ENCODE measurements at regions not wholly inside any gene's neighbourhood (a gene's known extent, or its start where the extent isn't known, plus 50 kb on each side); places are given as distances from the start of the nearest gene placed in this dataset.
A peak's percentile ranks its signal among the peaks of the same experiment; 100 is the strongest.

DNA sequence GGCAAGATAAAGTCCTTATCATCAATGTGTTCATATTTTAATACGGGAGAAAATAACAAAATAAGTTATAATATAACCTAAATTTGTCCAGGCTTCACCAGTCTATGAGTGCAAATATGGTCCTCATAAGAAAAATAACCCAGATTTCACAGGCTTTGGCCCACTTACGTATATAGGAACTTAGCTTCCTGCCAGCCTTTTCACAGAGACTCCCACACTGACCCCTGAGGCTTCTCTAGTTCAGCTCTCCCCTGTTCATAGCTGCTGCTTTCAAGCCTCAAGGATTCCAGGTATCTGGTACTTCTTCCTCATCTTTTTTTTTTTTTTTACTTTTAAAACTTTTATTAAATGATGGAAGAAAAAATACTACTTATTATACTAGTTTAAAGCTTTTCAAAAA lies 74.9 kb upstream of the PELI1 start:
- intact Hi-C loops (cut with DNase I; ENCODE audit: low total_unique reads), result no loop called here
- no peak overlapping the region for H3K4me3 ChIP-seq (ENCODE audit: low read depth, poor library complexity, severe bottlenecking)
- TF ChIP-seq, protein P1, sequence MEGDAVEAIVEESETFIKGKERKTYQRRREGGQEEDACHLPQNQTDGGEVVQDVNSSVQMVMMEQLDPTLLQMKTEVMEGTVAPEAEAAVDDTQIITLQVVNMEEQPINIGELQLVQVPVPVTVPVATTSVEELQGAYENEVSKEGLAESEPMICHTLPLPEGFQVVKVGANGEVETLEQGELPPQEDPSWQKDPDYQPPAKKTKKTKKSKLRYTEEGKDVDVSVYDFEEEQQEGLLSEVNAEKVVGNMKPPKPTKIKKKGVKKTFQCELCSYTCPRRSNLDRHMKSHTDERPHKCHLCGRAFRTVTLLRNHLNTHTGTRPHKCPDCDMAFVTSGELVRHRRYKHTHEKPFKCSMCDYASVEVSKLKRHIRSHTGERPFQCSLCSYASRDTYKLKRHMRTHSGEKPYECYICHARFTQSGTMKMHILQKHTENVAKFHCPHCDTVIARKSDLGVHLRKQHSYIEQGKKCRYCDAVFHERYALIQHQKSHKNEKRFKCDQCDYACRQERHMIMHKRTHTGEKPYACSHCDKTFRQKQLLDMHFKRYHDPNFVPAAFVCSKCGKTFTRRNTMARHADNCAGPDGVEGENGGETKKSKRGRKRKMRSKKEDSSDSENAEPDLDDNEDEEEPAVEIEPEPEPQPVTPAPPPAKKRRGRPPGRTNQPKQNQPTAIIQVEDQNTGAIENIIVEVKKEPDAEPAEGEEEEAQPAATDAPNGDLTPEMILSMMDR (IDR thresholded peaks at IDR 0.05), result no peak
- TF ChIP-seq POLR2A (IDR thresholded peaks at IDR 0.05), result no peak
- 32 to 71% methylated on average over 2 of the region's 2 CpGs for WGBS, 2 donors
- DNase-seq (ENCODE audit: low spot score in 2 of 2), result no peak

DNA sequence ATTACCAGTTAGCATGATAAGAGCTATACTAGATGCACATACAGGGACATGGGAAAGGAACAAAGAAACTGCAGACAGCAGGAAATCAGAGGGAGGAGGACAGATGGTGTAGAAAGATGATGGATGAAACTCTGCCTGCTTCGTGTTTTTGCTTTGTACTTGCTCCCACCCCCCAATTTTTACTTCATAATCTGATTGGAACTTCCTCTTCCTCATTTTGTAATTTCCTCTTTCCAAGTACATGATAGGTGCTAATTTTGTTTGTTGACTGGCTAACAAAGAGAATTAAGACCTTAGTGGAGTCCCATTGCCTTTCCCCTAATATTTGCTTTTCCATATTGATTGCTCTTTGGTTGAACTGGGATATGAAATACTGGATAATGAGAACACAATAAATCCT lies 76.0 kb upstream of the PELI1 start:
- intact Hi-C loops (cut with DNase I; ENCODE audit: low total_unique reads), result no loop called here
- no peak overlapping the region for H3K4me3 ChIP-seq (ENCODE audit: low read depth, poor library complexity, severe bottlenecking)
- no peak for TF ChIP-seq POLR2A (IDR thresholded peaks at IDR 0.05)

GRCh38 chr2:64220894-64221617 lies 76.8 kb upstream of the PELI1 start:
- TF ChIP-seq, protein P1 (IDR thresholded peaks at IDR 0.05), result no peak
- TF ChIP-seq POLR2A (IDR thresholded peaks at IDR 0.05), result no peak
- 65 to 68% methylated on average over 4 of the region's 4 CpGs for WGBS, 2 donors
- intact Hi-C loops (cut with DNase I; ENCODE audit: low total_unique reads), result no loop called here
- no peak overlapping the region for H3K4me3 ChIP-seq (ENCODE audit: low read depth, poor library complexity, severe bottlenecking)
- DNase-seq (ENCODE audit: low spot score in 2 of 2), result peak in 1 of 2 donors; percentile 17

More for the DNA sequence above, 76.0 kb upstream of the PELI1 start:
- DNase-seq (ENCODE audit: low spot score in 2 of 2), result no peak
- WGBS, 2 donors, result 61 to 64% methylated on average over 1 of the region's 1 CpG

GRCh38 chr2:64221935-64222334 lies 77.7 kb upstream of the PELI1 start:
- intact Hi-C loops (cut with DNase I; ENCODE audit: low total_unique reads), result no loop called here
- TF ChIP-seq, protein P1 (IDR thresholded peaks at IDR 0.05), result no peak
- no peak for TF ChIP-seq POLR2A (IDR thresholded peaks at IDR 0.05)
- 80 to 82% methylated on average over 2 of the region's 2 CpGs for WGBS, 2 donors
- no peak overlapping the region for H3K4me3 ChIP-seq (ENCODE audit: low read depth, poor library complexity, severe bottlenecking)
- DNase-seq (ENCODE audit: low spot score in 2 of 2), result no peak

DNA sequence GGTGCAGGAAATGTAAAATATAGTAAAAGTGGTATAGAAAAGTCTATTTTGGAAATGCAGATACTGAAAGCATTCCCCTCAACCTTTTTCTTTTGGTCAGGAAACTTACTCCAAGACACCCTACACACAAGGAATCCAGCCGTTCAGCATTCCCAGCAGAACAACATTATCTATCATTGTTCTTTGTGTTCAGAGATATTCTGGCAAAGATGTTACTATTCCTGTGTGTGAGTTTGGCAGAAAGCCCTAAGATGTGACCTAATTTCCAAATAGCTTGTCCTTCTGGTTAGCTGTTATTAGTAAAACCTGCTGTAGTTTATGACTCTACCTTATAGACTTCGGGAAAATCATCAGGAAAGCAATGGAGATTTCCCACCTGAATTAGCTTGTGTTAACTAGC lies 78.1 kb upstream of the PELI1 start:
- no peak for TF ChIP-seq POLR2A (IDR thresholded peaks at IDR 0.05)
- TF ChIP-seq, protein P1 (IDR thresholded peaks at IDR 0.05), result no peak
- H3K4me3 ChIP-seq (ENCODE audit: low read depth, poor library complexity, severe bottlenecking), result no peak overlapping the region

DNA sequence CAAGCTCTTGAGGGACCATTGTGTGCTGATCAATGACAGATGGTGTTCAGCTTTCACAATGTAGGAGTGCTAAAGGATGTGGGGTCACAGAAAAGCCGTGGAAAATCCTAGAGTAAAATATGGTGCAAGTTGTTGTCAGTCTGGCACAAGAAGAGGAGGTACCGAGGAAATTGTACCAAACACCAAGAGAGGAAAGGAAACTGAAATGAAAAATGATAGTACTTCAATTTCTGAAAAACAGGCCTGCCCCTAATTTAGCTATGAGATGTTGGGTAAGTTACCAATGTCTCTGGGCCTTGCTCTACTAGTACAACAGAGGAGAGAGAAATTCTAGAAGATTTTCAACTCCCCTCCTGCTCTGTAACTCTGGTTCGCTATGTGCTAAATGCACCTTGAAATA lies 78.8 kb upstream of the PELI1 start:
- 71 to 78% methylated on average over 3 of the region's 3 CpGs for WGBS, 2 donors
- no peak overlapping the region for H3K4me3 ChIP-seq (ENCODE audit: low read depth, poor library complexity, severe bottlenecking)
- intact Hi-C loops (cut with DNase I; ENCODE audit: low total_unique reads), result no loop called here
- DNase-seq (ENCODE audit: low spot score in 2 of 2), result no peak
- no peak for TF ChIP-seq POLR2A (IDR thresholded peaks at IDR 0.05)
- TF ChIP-seq, protein P1 (IDR thresholded peaks at IDR 0.05), result no peak

More for the DNA sequence above, 78.1 kb upstream of the PELI1 start:
- no peak for DNase-seq (ENCODE audit: low spot score in 2 of 2)
- intact Hi-C loops (cut with DNase I; ENCODE audit: low total_unique reads), result no loop called here
- 8 to 25% methylated on average over 2 of the region's 2 CpGs for WGBS, 2 donors

All from lower leg skin (tissue), 4 donors.